Heart right ventricle (tissue), 16 donors: ENCODE measurements at regions not wholly inside any gene's neighbourhood (a gene's known extent, or its start where the extent isn't known, plus 50 kb on each side); places are given as distances from the start of the nearest gene placed in this dataset.

Experiments used
- ATAC-seq, 8 donors: fragments of 200-7000 bp; cut with Tn5 transposase; one replicate each; pipeline ENCODE4 v1.9.1; 2020; ENCODE audit warnings: mild to moderate bottlenecking in 8 of 8, moderate library complexity in 8 of 8, moderate number of reproducible peaks in 1 of 8
- DNase-seq, 2 donors: peaks; one replicate each; pipeline ENCODE4 v3.0.0-alpha.2; 2020
- H3K27ac ChIP-seq, 10 donors: fragments of 200-600 bp; sonication (generic) in 2 of 10; one replicate each; pipeline versions ENCODE4 v1.5.0 to v1.8.0; 2020 to 2022; ENCODE audit warnings: mild to moderate bottlenecking in 3 of 10
- H3K27me3 ChIP-seq, 7 donors: fragments of 200-600 bp; one replicate each; pipeline ENCODE4 v1.8.0; 2021 to 2022; ENCODE audit warnings: mild to moderate bottlenecking in 2 of 7
- H3K36me3 ChIP-seq, 9 donors: fragments of 200-600 bp; sonication (generic) in 1 of 9; one replicate each; pipeline versions ENCODE4 v1.5.0 to v1.8.0; 2020 to 2022; ENCODE audit warnings: mild to moderate bottlenecking in 2 of 9
- H3K4me1 ChIP-seq, 9 donors: fragments of 200-600 bp; sonication (generic) in 1 of 9; one replicate each; pipeline versions ENCODE4 v1.5.0 to v1.8.0; 2020 to 2022; ENCODE audit warnings: mild to moderate bottlenecking in 4 of 9
- H3K4me3 ChIP-seq, 10 donors: fragments of 200-600 bp; sonication (generic) in 2 of 10; one replicate each; pipeline versions ENCODE4 v1.5.0 to v1.8.0; 2020 to 2022; ENCODE audit warnings: mild to moderate bottlenecking in 7 of 10, moderate library complexity in 2 of 10
- H3K9me3 ChIP-seq, 11 donors: fragments of 200-600 bp in 10 of 11; sonication (generic) in 2 of 11; one replicate each; pipeline versions ENCODE4 v1.5.0 to v1.8.0; 2013 to 2022; ENCODE audit warnings: mild to moderate bottlenecking in 2 of 11, control low read depth in 1 of 11, moderate library complexity in 1 of 11
- WGBS, 2 donors: extraction: QIAGEN DNeasy Blood & Tissue Kit; methylation state at CpG; one replicate each; pipeline ENCODE4 v1.1.7; 2013; ENCODE audit warnings: inconsistent platforms in 1 of 2; 5-methylcytosine and 5-hydroxymethylcytosine counted together
- intact Hi-C, 10 donors: fragments of 100-400 bp; cut with DNase I; formaldehyde crosslinking; loops; one replicate each; pipeline versions ENCODE4 v1.11.1 to v1.14.2; 2022
- TF ChIP-seq, protein P1 (sequence below), 9 donors: fragments of 200-600 bp; sonication (generic) in 2 of 9; IDR thresholded peaks; one replicate each; pipeline versions ENCODE4 v1.5.0 to v1.8.0; 2021 to 2022; ENCODE audit warnings: antibody characterized with exemption in 9 of 9, mild to moderate bottlenecking in 5 of 9, moderate library complexity in 1 of 9
- donor health status: Arrhythmogenic right ventricular cardiomyopathy.
- donor health status: ischemic (EF 13 %, LVEDD 7.1; RV severe dilation, severe dysfunction).
- donor health status: healthy with polysubstance abuse.
- donor health status: DM: no; HTN: yes; CAD: no.
- donor health status: DM: no; HTN: no; CAD: no.
- donor health status: ischemic (EF 25% LVEDD 6.9; RV normal size, moderate dysfunction).
- donor health status: ischemic (EF 25% LVEDD 5.7; RV mildly dilated, moderate dysfunction).
- donor health status: healthy.
- donor health status: DM: yes; HTN: yes; CAD: no.
- donor health status: Ischemic cardiomyopathy.
- donor health status: ischemic (EF 35%, LVEDD 5.7; RV mildly dilated, moderate dysfunction).
- donor health status: nonischemic (EF 11% LVEDD 7.7; RV severe dilation, severe dysfunction).
- donor health status: DM: yes; HTN: yes; CAD: no.
- donor health status: PGD.
- donor health status: ischemic (EF 29% LVEDD 5.4; RV normal size, mild dysfunction).
- donor health status: nonischemic (EF 23%, LVEDD 6.1; RV moderate dilation, normal function).

- no peak for DNase-seq
- H3K27ac ChIP-seq = no peak overlapping the region
- no peak for ATAC-seq
- H3K4me1 ChIP-seq = no peaks in the 10 kb centered on the region
- intact Hi-C loops = no loop called here
- TF ChIP-seq, protein P1, sequence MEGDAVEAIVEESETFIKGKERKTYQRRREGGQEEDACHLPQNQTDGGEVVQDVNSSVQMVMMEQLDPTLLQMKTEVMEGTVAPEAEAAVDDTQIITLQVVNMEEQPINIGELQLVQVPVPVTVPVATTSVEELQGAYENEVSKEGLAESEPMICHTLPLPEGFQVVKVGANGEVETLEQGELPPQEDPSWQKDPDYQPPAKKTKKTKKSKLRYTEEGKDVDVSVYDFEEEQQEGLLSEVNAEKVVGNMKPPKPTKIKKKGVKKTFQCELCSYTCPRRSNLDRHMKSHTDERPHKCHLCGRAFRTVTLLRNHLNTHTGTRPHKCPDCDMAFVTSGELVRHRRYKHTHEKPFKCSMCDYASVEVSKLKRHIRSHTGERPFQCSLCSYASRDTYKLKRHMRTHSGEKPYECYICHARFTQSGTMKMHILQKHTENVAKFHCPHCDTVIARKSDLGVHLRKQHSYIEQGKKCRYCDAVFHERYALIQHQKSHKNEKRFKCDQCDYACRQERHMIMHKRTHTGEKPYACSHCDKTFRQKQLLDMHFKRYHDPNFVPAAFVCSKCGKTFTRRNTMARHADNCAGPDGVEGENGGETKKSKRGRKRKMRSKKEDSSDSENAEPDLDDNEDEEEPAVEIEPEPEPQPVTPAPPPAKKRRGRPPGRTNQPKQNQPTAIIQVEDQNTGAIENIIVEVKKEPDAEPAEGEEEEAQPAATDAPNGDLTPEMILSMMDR (IDR thresholded peaks at IDR 0.05) = no peak
- no peak overlapping the region for H3K4me3 ChIP-seq
- H3K9me3 ChIP-seq = peaks cover 0 to 15% (median 0%) of the 10 kb centered on the region in 11 donors
- no peaks in the 10 kb centered on the region for H3K36me3 ChIP-seq
- no peaks in the 10 kb centered on the region for H3K27me3 ChIP-seq
Observed at GRCh38 chr9:38205279-38205678, 136.3 kb upstream of the SHB start.

- no peaks in the 10 kb centered on the region for H3K36me3 ChIP-seq
- no peak overlapping the region for H3K4me3 ChIP-seq
- peaks cover 0 to 11% (median 0%) of the 10 kb centered on the region in 11 donors for H3K9me3 ChIP-seq
- H3K27me3 ChIP-seq = peaks cover 0 to 11% (median 0%) of the 10 kb centered on the region in 7 donors
- WGBS, 2 donors = 56 to 59% methylated on average over 7 of the region's 7 CpGs
- intact Hi-C loops = no loop called here
- H3K27ac ChIP-seq = no peak overlapping the region
- no peak for ATAC-seq
- no peaks in the 10 kb centered on the region for H3K4me1 ChIP-seq
- no peak for DNase-seq
- TF ChIP-seq, protein P1 (IDR thresholded peaks at IDR 0.05) = no peak
Observed at GRCh38 chr9:38202336-38202938, 133.4 kb upstream of the SHB start.

GRCh38 chr9:38201844-38202243 lies 132.8 kb upstream of the SHB start:
- no peaks in the 10 kb centered on the region for H3K4me1 ChIP-seq
- TF ChIP-seq, protein P1 (IDR thresholded peaks at IDR 0.05) = no peak
- H3K27me3 ChIP-seq = peaks cover 0 to 11% (median 0%) of the 10 kb centered on the region in 7 donors
- 42 to 54% methylated on average over 3 of the region's 3 CpGs for WGBS, 2 donors
- H3K4me3 ChIP-seq = no peak overlapping the region
- peaks cover 0 to 6% (median 0%) of the 10 kb centered on the region in 11 donors for H3K9me3 ChIP-seq
- no peak for ATAC-seq
- H3K27ac ChIP-seq = no peak overlapping the region
- intact Hi-C loops = no loop called here
- DNase-seq = no peak
- H3K36me3 ChIP-seq = no peaks in the 10 kb centered on the region

- Histone ChIP-seq H3K9me3 (peaks cover 0 to 6% (median 0%) of the 10 kb centered on the region in 11 donors), H3K4me1 (no peaks in the 10 kb centered on the region), H3K27ac (no peak overlapping the region), H3K36me3 (no peaks in the 10 kb centered on the region), H3K4me3 (no peak overlapping the region), H3K27me3 (peaks cover 0 to 11% (median 0%) of the 10 kb centered on the region in 7 donors)
- intact Hi-C loops = no loop called here
- 66 to 72% methylated on average over 9 of the region's 9 CpGs for WGBS, 2 donors
- no peak for ATAC-seq
- DNase-seq = no peak
- TF ChIP-seq, protein P1 (IDR thresholded peaks at IDR 0.05) = no peak
Observed at GRCh38 chr9:38200431-38200830, 131.4 kb upstream of the SHB start.
